Upper lobe of right lung (tissue), 1 donor: ENCODE measurements at regions not wholly inside any gene's neighbourhood (a gene's known extent, or its start where the extent isn't known, plus 50 kb on each side); places are given as distances from the start of the nearest gene placed in this dataset.

ENCODE experiments used
- ATAC-seq: fragments of 200-7000 bp; cut with Tn5 transposase; one replicate; pipeline ENCODE4 v1.9.1; 2020; ENCODE audit warnings: mild to moderate bottlenecking, moderate library complexity
- DNase-seq: peaks from one replicate; pipeline ENCODE4 v3.0.0-alpha.2; 2020
- H3K27ac ChIP-seq: fragments of 200-600 bp; one replicate; pipeline ENCODE4 v1.8.0; 2022
- H3K27me3 ChIP-seq: fragments of 200-600 bp; one replicate; pipeline ENCODE4 v1.8.0; 2022; ENCODE audit warnings: mild to moderate bottlenecking
- H3K36me3 ChIP-seq: fragments of 200-600 bp; one replicate; pipeline ENCODE4 v1.8.0; 2022
- H3K4me1 ChIP-seq: fragments of 200-600 bp; one replicate; pipeline ENCODE4 v1.8.0; 2022
- H3K4me3 ChIP-seq: fragments of 200-600 bp; one replicate; pipeline ENCODE4 v1.8.0; 2022; ENCODE audit warnings: mild to moderate bottlenecking
- H3K9me3 ChIP-seq: fragments of 200-600 bp; one replicate; pipeline ENCODE4 v1.8.0; 2022
- intact Hi-C: fragments of 100-400 bp; cut with DNase I; formaldehyde crosslinking; loops from one replicate; pipeline ENCODE4 v1.11.0; 2022
- TF ChIP-seq, protein P1 (sequence below): fragments of 200-600 bp; IDR thresholded peaks from one replicate; pipeline ENCODE4 v1.8.0; 2022; ENCODE audit warnings: antibody characterized with exemption
- donor health status: DM: no; HTN: yes; CAD: no; lungs with severe emphysema.

DNA sequence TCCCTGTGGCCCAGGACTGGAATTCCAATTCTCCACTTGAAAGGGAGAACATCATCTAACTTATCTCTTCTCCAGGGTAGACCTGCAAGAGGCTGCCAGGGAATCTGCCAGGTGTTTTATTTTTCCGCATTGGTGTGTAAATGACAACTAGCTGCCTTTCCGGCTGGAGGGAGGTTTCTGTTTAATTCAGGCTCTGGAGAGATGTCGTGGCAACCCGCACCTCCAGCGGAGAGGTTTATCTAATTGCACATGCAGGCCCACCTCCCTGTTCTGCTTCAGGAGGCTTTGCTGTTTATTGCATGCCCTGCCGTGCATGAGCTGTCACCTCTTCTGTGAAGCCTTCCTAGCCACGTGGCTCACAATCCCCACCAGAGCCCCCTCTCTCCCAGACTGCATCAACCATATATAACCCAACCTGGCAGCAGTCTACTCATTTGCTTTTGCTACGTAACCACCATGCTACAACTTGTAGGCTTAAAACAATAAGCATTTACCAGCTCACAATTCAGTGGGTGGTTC lies 151.6 kb downstream of the C1orf94 start:
- intact Hi-C loops, result no loop called here
- no peak for ATAC-seq
- H3K4me3 ChIP-seq, result no peak overlapping the region
- H3K27me3 ChIP-seq, result no peaks in the 10 kb centered on the region
- no peak overlapping the region for H3K27ac ChIP-seq
- no peaks in the 10 kb centered on the region for H3K9me3 ChIP-seq
- no peaks in the 10 kb centered on the region for H3K36me3 ChIP-seq
- no peak for DNase-seq
- TF ChIP-seq, protein P1, sequence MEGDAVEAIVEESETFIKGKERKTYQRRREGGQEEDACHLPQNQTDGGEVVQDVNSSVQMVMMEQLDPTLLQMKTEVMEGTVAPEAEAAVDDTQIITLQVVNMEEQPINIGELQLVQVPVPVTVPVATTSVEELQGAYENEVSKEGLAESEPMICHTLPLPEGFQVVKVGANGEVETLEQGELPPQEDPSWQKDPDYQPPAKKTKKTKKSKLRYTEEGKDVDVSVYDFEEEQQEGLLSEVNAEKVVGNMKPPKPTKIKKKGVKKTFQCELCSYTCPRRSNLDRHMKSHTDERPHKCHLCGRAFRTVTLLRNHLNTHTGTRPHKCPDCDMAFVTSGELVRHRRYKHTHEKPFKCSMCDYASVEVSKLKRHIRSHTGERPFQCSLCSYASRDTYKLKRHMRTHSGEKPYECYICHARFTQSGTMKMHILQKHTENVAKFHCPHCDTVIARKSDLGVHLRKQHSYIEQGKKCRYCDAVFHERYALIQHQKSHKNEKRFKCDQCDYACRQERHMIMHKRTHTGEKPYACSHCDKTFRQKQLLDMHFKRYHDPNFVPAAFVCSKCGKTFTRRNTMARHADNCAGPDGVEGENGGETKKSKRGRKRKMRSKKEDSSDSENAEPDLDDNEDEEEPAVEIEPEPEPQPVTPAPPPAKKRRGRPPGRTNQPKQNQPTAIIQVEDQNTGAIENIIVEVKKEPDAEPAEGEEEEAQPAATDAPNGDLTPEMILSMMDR, result no peak
- H3K4me1 ChIP-seq, result no peaks in the 10 kb centered on the region

DNA sequence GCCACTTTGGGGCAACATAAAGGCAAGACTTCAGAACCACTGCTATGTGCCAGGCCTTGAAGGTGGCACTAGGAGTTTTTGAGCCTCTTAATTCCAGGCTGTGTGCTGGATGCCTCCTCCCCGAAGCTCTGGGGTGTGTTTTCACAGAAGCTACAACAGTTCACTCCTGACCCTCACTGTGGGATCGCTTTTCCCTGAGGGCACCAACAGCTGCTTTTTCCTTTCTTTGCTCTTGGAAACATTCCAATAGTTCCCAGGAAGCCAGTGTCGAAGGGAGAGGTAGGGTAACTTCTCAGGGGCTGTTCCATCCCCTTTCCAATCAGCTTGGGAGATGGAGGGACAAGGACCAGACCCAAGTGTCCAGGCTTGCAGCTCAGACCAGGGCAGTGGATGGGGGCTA lies 153.4 kb downstream of the C1orf94 start:
- Histone ChIP-seq H3K27me3 (no peaks in the 10 kb centered on the region), H3K9me3 (no peaks in the 10 kb centered on the region), H3K4me3 (no peak overlapping the region), H3K36me3 (no peaks in the 10 kb centered on the region), H3K4me1 (no peaks in the 10 kb centered on the region), H3K27ac (no peak overlapping the region)
- ATAC-seq, result no peak
- intact Hi-C loops, result no loop called here
- TF ChIP-seq, protein P1, result no peak
- DNase-seq, result no peak

DNA sequence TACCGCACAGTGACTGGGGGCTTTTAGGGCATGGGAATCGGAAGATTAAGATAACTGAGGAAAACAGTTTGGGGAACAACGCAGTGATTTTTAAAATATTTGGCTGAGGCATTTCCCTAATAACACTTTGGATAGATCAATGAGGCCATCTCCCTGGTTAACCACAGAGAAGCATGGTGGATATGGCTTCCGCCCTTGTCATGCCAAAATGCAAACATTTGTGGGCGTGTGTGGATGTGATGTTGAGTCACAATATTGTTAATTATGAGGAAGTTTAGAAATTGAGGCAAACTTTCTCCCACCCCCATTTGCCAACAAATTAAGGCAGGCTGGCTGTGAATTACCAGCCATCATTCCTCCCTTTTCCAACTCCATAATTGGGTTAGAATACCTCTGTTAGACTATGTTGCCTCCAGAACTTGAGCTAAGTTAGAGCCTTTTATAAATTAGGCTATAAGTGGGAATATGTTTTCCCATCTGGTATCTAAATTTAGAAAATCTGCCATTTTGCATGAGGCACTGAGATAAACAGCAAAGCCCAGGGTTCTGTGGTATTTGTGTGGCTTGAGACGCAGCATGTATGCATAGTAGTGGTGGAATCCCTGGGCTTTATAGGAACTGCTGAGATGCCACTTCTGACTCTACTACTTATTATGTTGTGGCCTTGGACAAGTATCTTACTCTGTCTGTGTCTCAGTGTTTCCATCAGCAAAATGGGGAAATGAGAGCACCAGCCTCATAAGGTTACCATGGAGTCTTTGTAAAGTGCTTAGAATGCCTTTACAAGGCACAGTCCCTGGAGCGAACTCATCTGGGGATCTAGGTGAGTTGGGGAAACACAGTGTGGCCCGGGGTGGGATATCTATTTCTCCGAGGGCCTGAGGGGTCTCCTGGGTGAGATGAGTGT lies 154.6 kb downstream of the C1orf94 start:
- DNase-seq (no peak), ATAC-seq (no peak)
- Histone ChIP-seq H3K27ac (no peak overlapping the region), H3K36me3 (no peaks in the 10 kb centered on the region), H3K4me1 (no peaks in the 10 kb centered on the region), H3K4me3 (no peak overlapping the region), H3K9me3 (no peaks in the 10 kb centered on the region), H3K27me3 (no peaks in the 10 kb centered on the region)
- TF ChIP-seq, protein P1, result no peak
- intact Hi-C loops, result no loop called here

DNA sequence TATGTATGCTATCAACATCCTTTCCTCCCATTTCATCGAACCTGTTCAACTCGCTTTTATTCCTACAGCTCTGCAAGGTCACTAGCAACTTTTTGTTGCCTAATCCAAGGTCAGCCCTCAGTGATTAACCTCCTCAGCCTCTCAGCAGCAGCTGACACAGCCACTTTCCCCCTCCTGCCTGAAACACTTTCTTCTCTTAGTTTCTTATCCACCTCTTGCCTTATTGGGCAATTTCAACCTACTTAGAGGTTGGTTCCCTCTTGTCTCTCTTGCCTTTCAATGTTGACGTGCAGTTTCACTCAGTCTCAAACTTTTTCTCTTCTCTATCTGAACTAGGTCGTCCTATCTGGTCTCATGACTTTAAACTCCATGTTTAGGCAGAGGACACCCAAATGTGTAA lies 156.3 kb downstream of the C1orf94 start:
- DNase-seq (no peak), ATAC-seq (peak; percentile 67)

DNA sequence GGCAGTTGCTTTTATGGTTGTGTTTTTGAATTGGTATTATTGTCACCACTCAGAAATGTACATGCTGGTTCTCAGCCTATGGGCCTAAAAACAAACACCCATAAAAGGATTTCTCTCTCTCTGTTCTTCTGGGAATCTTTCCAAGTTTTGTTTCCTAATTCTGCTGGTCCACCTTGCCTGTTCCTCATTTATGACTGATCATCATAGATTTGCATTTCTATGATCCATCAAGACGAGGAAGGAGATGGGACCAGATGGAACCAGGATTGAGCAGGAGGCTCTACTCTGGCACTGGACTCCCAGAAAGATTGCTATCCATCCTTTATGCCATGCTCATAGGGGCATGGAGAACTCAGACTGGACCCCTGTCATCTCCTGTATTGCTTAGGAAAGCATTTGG lies 162.2 kb downstream of the C1orf94 start:
- ATAC-seq, result no peak
- intact Hi-C loops, result no loop called here
- no peaks in the 10 kb centered on the region for H3K36me3 ChIP-seq
- no peak overlapping the region for H3K4me3 ChIP-seq
- no peaks in the 10 kb centered on the region for H3K9me3 ChIP-seq
- H3K4me1 ChIP-seq, result no peaks in the 10 kb centered on the region
- H3K27ac ChIP-seq, result no peak overlapping the region
- peaks cover 3% of the 10 kb centered on the region for H3K27me3 ChIP-seq
- TF ChIP-seq, protein P1, result no peak
- DNase-seq, result no peak

More for the DNA sequence above, 156.3 kb downstream of the C1orf94 start:
- Histone ChIP-seq H3K27ac (no peak overlapping the region), H3K27me3 (no peaks in the 10 kb centered on the region), H3K9me3 (no peaks in the 10 kb centered on the region), H3K4me1 (no peaks in the 10 kb centered on the region), H3K4me3 (no peak overlapping the region), H3K36me3 (no peaks in the 10 kb centered on the region)
- intact Hi-C loops, result no loop called here
- TF ChIP-seq, protein P1, result no peak
